Mesenchymal stem cell (in vitro differentiated cells and primary cell): ENCODE measurements at regions not wholly inside any gene's neighbourhood (a gene's known extent, or its start where the extent isn't known, plus 50 kb on each side); places are given as distances from the start of the nearest gene placed in this dataset.

Experiments
- DNase-seq: peaks from one replicate; pipeline ENCODE4 v3.0.0-alpha.2; 2013
- H2AFZ ChIP-seq: one replicate; pipeline ENCODE4 v1.6.1; 2013; ENCODE audit warnings: low read depth, mild to moderate bottlenecking, control low read depth, inconsistent platforms, low read length, moderate library complexity
- H2AK5ac ChIP-seq: 2 replicates; pipeline ENCODE4 v1.6.1; 2013; ENCODE audit warnings: low read length, moderate library complexity, mild to moderate bottlenecking, inconsistent platforms; ENCODE audit not compliant: severe bottlenecking
- H2BK120ac ChIP-seq: one replicate; pipeline ENCODE4 v1.6.1; 2013; ENCODE audit warnings: low read depth, mild to moderate bottlenecking, inconsistent platforms, low read length, moderate library complexity
- H2BK12ac ChIP-seq, 2 experiments: one replicate each; pipeline ENCODE4 v1.6.1; 2013; ENCODE audit warnings: inconsistent platforms in 2 of 2, low read length in 2 of 2, mild to moderate bottlenecking in 2 of 2, moderate library complexity in 2 of 2, control low read depth in 1 of 2
- H2BK15ac ChIP-seq: one replicate; pipeline ENCODE4 v1.6.1; 2013; ENCODE audit warnings: mild to moderate bottlenecking, low read depth, inconsistent platforms; ENCODE audit not compliant: poor library complexity, severe bottlenecking
- H2BK5ac ChIP-seq: 2 replicates; pipeline ENCODE4 v1.6.1; 2013; ENCODE audit warnings: low read depth, mild to moderate bottlenecking, low read length, control low read depth, inconsistent platforms; ENCODE audit not compliant: poor library complexity, severe bottlenecking
- H3K14ac ChIP-seq, 2 experiments: one replicate each; pipeline ENCODE4 v1.6.1; 2013; ENCODE audit warnings: inconsistent platforms in 2 of 2, low read length in 2 of 2, control low read depth in 1 of 2, mild to moderate bottlenecking in 1 of 2, moderate library complexity in 1 of 2
- H3K18ac ChIP-seq, 2 experiments: one replicate each; pipeline ENCODE4 v1.6.1; 2013; ENCODE audit warnings: inconsistent platforms in 2 of 2, low read length in 2 of 2, control low read depth in 1 of 2, low read depth in 1 of 2, mild to moderate bottlenecking in 1 of 2
- H3K23ac ChIP-seq, 2 experiments: one replicate each; pipeline ENCODE4 v1.6.1; 2013; ENCODE audit warnings: inconsistent platforms in 2 of 2, low read length in 2 of 2, mild to moderate bottlenecking in 2 of 2, moderate library complexity in 2 of 2, control low read depth in 1 of 2
- H3K27ac ChIP-seq: 2 replicates; pipeline ENCODE4 v1.5.1; 2013; ENCODE audit warnings: mild to moderate bottlenecking, moderate library complexity, low read length, control low read depth, inconsistent platforms; ENCODE audit not compliant: poor library complexity, severe bottlenecking
- H3K27me3 ChIP-seq, 2 experiments: 2 replicates each; pipeline versions ENCODE4 v1.6.1 to v1.7.0; 2013; ENCODE audit warnings: low read length in 2 of 2, mild to moderate bottlenecking in 2 of 2, moderate library complexity in 2 of 2, control low read depth in 1 of 2, inconsistent platforms in 1 of 2; ENCODE audit not compliant: control insufficient read depth in 1 of 2, insufficient read depth in 1 of 2
- H3K36me3 ChIP-seq, 2 experiments: 2 replicates each; pipeline versions ENCODE4 v1.6.1 to v1.7.0; 2013; ENCODE audit warnings: low read length in 2 of 2, control low read depth in 1 of 2, inconsistent platforms in 1 of 2, low read depth in 1 of 2, mild to moderate bottlenecking in 1 of 2; ENCODE audit not compliant: insufficient read depth in 2 of 2, control insufficient read depth in 1 of 2
- H3K4ac ChIP-seq, 2 experiments: one replicate each; pipeline ENCODE4 v1.6.1; 2013; ENCODE audit warnings: inconsistent platforms in 2 of 2, low read length in 2 of 2, mild to moderate bottlenecking in 2 of 2, moderate library complexity in 2 of 2, control low read depth in 1 of 2, low read depth in 1 of 2
- H3K4me1 ChIP-seq: 2 replicates; pipeline ENCODE4 v1.6.1; 2013; ENCODE audit warnings: low read depth, low read length, control low read depth; ENCODE audit not compliant: control insufficient read depth, insufficient read depth
- H3K4me2 ChIP-seq: 2 replicates; pipeline ENCODE4 v1.6.1; 2013; ENCODE audit warnings: low read length, mild to moderate bottlenecking, inconsistent platforms; ENCODE audit not compliant: poor library complexity, severe bottlenecking
- H3K4me3 ChIP-seq, 2 experiments: 2 replicates each; pipeline versions ENCODE4 v1.5.1 to v1.7.0; 2013; ENCODE audit warnings: low read length in 2 of 2, mild to moderate bottlenecking in 2 of 2, control low read depth in 1 of 2, low read depth in 1 of 2; ENCODE audit not compliant: insufficient read depth in 1 of 2
- H3K79me1 ChIP-seq: replicated peaks from 2 replicates; pipeline ENCODE4 v1.6.1; 2013; ENCODE audit warnings: mild to moderate bottlenecking, control low read depth, low read length, inconsistent platforms; ENCODE audit not compliant: poor library complexity, severe bottlenecking
- H3K9ac ChIP-seq: 2 replicates; pipeline ENCODE4 v1.7.0; 2013; ENCODE audit warnings: mild to moderate bottlenecking, low read length, moderate library complexity
- H3K9me3 ChIP-seq: 2 replicates; pipeline ENCODE4 v1.7.0; 2013; ENCODE audit warnings: mild to moderate bottlenecking, low read length; ENCODE audit not compliant: control insufficient read depth
- H4K8ac ChIP-seq: one replicate; pipeline ENCODE4 v1.6.1; 2013; ENCODE audit warnings: inconsistent platforms, mild to moderate bottlenecking, low read length, moderate library complexity
- H4K91ac ChIP-seq: one replicate; pipeline ENCODE4 v1.6.1; 2013; ENCODE audit warnings: mild to moderate bottlenecking, low read length, inconsistent platforms
- WGBS: methylation state at CpG from one replicate; pipeline ENCODE4 v1.1.7; 2013; ENCODE audit warnings: mixed read lengths; 5-methylcytosine and 5-hydroxymethylcytosine counted together

DNA sequence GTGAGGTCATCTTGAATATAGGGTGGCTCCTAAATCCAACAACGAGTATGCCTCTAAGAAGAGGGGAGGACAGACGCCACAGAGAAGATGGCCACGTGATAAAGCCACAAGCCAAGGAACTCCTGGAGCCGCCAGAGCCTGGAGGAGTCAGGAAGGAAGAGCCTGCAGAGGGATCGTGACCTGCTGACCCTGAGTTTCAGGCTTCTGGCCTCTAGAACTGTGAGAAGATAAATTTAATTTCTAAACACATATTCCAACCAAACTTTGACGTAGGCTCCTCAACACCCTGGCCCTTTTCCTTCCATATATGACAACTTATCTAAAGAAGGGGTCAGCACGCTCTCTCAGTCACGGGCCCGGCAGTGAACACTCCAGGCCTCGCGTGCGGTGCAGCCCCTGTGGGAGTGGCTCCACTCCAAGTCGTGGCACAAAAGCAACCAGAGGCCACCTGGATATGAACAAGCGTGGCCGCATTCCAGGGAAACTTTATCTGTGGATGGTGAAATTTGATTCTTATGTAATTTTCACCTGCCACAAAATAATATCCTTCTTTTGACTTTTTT lies 138.6 kb upstream of the AJAP1 start:
- H3K27ac ChIP-seq, result no peak overlapping the region
- H2BK5ac ChIP-seq, result no peak overlapping the region
- H4K91ac ChIP-seq, result no peak overlapping the region
- no peak for DNase-seq
- no peak overlapping the region for H3K4me2 ChIP-seq
- no peaks in the 10 kb centered on the region for H3K27me3 ChIP-seq
- H2AK5ac ChIP-seq, result no peak overlapping the region
- H2AFZ ChIP-seq, result no peak overlapping the region
- H2BK15ac ChIP-seq, result no peak overlapping the region
- no peak overlapping the region for H4K8ac ChIP-seq
- H3K4ac ChIP-seq, result no peak overlapping the region
- 71% methylated on average over 13 of the region's 15 CpGs for WGBS
- H3K4me3 ChIP-seq, result no peak overlapping the region
- no peak overlapping the region for H3K18ac ChIP-seq
- no peaks in the 10 kb centered on the region for H3K79me1 ChIP-seq
- H3K36me3 ChIP-seq, result no peaks in the 10 kb centered on the region
- no peak overlapping the region for H2BK12ac ChIP-seq
- no peaks in the 10 kb centered on the region for H3K4me1 ChIP-seq
- no peak overlapping the region for H3K23ac ChIP-seq
- no peak overlapping the region for H3K9ac ChIP-seq
- no peaks in the 10 kb centered on the region for H3K9me3 ChIP-seq
- H2BK120ac ChIP-seq, result no peak overlapping the region
- no peak overlapping the region for H3K14ac ChIP-seq

DNA sequence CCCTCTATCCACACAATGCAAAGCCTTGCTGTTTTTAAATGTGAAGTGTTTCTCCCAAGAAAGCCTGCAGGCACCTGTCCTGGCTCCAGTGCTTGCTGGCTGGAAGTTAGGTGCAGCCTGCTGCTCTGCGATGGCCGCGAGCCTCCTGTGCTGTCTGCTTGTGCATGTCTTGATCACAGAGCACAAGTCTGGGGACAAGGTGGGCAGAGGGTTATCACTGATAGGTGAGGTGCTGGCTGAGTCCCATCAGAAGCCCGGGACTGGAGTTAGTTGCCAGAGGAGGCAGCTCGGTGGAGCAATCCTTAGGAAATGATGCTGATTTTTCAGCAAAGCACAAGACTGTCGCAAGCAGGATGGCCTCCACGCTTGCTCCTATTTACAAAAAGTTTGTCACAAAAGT lies 137.8 kb upstream of the AJAP1 start:
- H3K23ac ChIP-seq, result no peak overlapping the region
- no peak overlapping the region for H2BK12ac ChIP-seq
- no peak for DNase-seq
- no peaks in the 10 kb centered on the region for H3K36me3 ChIP-seq
- no peaks in the 10 kb centered on the region for H3K4me1 ChIP-seq
- no peak overlapping the region for H2BK5ac ChIP-seq
- H2AK5ac ChIP-seq, result no peak overlapping the region
- no peak overlapping the region for H3K4me3 ChIP-seq
- H3K9ac ChIP-seq, result no peak overlapping the region
- H3K27me3 ChIP-seq, result no peaks in the 10 kb centered on the region
- no peak overlapping the region for H4K8ac ChIP-seq
- H3K27ac ChIP-seq, result no peak overlapping the region
- H4K91ac ChIP-seq, result no peak overlapping the region
- no peak overlapping the region for H2AFZ ChIP-seq
- H3K4ac ChIP-seq, result no peak overlapping the region
- H2BK15ac ChIP-seq, result no peak overlapping the region
- H3K9me3 ChIP-seq, result no peaks in the 10 kb centered on the region
- no peak overlapping the region for H3K18ac ChIP-seq
- H2BK120ac ChIP-seq, result no peak overlapping the region
- no peaks in the 10 kb centered on the region for H3K79me1 ChIP-seq
- H3K4me2 ChIP-seq, result no peak overlapping the region
- no peak overlapping the region for H3K14ac ChIP-seq
- 84% methylated on average over 7 of the region's 7 CpGs for WGBS

DNA sequence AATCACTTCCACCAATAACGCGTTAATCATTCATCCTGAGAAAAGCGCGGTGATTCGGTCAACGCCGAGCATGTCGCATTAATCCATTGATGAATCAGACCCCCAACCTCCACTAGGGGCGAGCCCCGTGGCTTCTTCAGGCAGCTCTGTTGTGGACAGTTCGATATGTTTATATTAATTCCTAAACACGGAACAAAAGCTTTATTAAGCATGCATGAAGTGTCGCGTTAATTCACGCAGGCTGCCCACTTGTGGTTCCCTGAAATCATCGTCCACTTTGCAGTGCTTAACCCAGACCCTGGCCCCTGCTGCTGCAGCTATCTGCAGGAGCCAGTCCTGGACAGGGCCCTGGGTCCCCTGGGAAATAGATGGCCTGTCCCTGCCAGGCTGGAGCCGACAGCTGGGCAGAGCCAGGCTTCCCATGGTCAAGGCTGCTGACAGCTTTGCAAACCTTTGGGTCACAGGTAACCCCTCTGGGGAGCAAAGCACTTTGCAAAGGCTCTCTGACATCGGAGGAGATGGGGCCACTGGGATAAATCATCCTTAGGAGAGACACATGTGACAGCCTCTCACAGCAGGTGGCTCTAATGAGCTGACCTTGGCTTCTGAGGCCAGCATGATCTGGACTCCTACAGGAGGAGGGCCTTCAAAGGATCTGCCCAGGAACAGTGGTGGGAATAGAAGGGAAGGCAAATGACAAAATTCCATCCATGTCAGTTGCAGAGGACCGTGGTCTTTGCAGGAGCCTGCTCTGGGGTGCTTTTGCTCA lies 137.0 kb upstream of the AJAP1 start:
- no peak overlapping the region for H3K23ac ChIP-seq
- no peak overlapping the region for H2BK5ac ChIP-seq
- 80% methylated on average over 19 of the region's 19 CpGs for WGBS
- H3K79me1 ChIP-seq, result no peaks in the 10 kb centered on the region
- H2AFZ ChIP-seq, result no peak overlapping the region
- H2BK12ac ChIP-seq, result no peak overlapping the region
- no peaks in the 10 kb centered on the region for H3K27me3 ChIP-seq
- H3K4me1 ChIP-seq, result no peaks in the 10 kb centered on the region
- no peak overlapping the region for H2BK15ac ChIP-seq
- H4K91ac ChIP-seq, result no peak overlapping the region
- no peak overlapping the region for H3K4me2 ChIP-seq
- no peak overlapping the region for H3K4ac ChIP-seq
- no peak overlapping the region for H2BK120ac ChIP-seq
- no peak overlapping the region for H2AK5ac ChIP-seq
- H3K4me3 ChIP-seq, result no peak overlapping the region
- H3K14ac ChIP-seq, result no peak overlapping the region
- no peak overlapping the region for H4K8ac ChIP-seq
- H3K36me3 ChIP-seq, result no peaks in the 10 kb centered on the region
- DNase-seq, result no peak
- H3K9me3 ChIP-seq, result no peaks in the 10 kb centered on the region
- H3K18ac ChIP-seq, result no peak overlapping the region
- no peak overlapping the region for H3K9ac ChIP-seq
- H3K27ac ChIP-seq, result no peak overlapping the region

DNA sequence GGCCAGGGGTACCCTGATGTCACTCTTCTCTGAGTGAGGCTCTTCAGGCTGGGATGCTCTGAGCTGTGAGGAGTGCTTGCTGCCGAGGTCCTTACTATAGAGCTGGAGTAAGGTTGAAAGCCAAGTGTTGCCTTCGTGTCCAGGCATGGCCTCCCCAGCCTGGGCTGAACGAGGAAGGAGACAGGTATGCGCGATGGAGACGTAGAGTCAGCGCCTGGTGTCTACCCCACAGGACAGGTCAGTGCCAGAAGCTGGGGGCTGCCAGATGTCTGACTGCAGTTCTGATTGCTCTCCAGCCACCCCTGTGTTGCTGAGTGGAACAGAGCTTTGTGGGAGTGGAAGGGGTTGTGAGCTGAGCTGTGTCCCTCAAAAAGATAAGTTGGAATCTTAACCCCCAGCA lies 135.8 kb upstream of the AJAP1 start:
- H2BK5ac ChIP-seq, result no peak overlapping the region
- H3K23ac ChIP-seq, result no peak overlapping the region
- H3K9me3 ChIP-seq, result no peaks in the 10 kb centered on the region
- H2BK15ac ChIP-seq, result no peak overlapping the region
- no peak overlapping the region for H4K8ac ChIP-seq
- H2BK12ac ChIP-seq, result no peak overlapping the region
- H3K9ac ChIP-seq, result no peak overlapping the region
- H2BK120ac ChIP-seq, result no peak overlapping the region
- H4K91ac ChIP-seq, result no peak overlapping the region
- DNase-seq, result no peak
- no peaks in the 10 kb centered on the region for H3K27me3 ChIP-seq
- no peak overlapping the region for H3K4me2 ChIP-seq
- no peaks in the 10 kb centered on the region for H3K79me1 ChIP-seq
- H3K4ac ChIP-seq, result no peak overlapping the region
- no peak overlapping the region for H3K27ac ChIP-seq
- no peak overlapping the region for H3K14ac ChIP-seq
- H3K36me3 ChIP-seq, result no peaks in the 10 kb centered on the region
- no peaks in the 10 kb centered on the region for H3K4me1 ChIP-seq
- no peak overlapping the region for H2AFZ ChIP-seq
- H3K4me3 ChIP-seq, result no peak overlapping the region
- WGBS, result 72% methylated on average over 7 of the region's 7 CpGs
- no peak overlapping the region for H3K18ac ChIP-seq
- no peak overlapping the region for H2AK5ac ChIP-seq
